NCI-H146 (cell line): ENCODE measurements at regions not wholly inside any gene's neighbourhood (a gene's known extent, or its start where the extent isn't known, plus 50 kb on each side); places are given as distances from the start of the nearest gene placed in this dataset.

Experiments used
- DNase-seq: peaks from one replicate; lab custom pipeline; 2025; lab: John Stamatoyannopoulos, UW

DNA sequence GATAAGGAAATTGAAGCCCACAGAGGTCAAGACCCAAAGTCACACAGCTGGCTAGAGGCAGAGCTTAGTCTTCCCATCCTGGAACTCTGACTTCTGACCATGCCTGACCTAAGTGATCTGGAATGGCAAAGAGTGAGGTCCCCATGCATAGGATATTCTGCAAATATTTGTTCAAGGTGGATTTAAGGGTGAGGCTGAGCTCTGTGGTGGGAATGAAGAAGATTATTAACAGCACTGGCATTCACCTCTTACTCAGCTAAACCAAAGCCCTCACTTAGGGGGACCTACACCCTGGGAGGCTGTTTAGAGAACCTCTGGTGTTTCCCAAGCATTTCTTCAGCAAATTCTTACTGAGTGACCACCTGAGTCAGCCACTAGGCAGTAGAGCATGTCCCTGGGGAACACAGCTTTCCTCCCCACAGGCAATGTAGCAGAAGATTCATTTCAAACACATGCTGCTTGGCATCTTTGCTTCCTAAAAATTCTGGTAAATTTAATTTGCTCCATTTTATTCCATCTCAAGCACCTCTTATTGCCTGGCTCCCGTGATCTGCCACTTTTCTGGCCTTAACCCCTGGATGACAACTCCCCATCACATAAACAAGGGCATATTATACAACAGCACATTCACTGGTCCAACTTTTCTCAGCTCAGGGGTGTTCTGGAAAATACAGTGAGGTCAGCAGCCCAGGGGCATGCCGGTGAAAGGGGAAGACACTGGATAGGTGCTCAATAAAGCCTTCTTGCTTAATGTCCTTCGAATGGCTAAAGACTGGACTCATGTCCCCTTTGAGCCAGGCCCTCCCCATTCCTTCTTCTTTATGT lies 176.0 kb downstream of the ABHD5 start:
- no peak for DNase-seq

DNA sequence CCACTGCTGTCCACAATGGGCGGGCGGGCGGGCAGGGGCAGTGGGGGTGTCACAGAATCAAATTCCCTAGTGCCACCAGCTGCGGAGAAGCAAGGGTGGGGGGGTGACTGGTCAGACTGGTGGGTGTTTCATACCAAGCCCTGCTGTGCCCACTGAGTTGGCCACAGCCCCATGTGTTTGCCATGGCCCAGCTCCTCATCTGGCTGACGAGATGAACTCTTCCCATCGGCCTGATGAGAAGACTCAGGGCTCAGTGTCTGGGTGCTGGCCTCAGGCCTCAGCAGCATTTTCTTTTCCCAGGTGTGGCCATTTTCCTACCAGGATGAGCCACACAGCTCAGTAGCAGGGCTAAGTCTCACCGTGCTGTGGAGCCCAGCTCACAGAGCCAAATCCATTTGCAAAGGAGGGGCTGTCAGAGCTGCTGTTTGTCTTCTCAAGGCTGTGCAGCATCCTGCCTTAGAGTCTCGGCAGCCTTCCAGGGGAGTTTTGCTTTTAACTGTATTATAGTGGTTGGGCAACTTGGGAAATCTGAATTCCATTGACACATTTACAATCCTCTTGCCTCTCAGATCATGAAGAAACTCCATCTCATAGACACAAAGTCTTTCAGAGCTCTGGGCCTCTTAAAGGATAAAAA lies 176.8 kb downstream of the ABHD5 start:
- DNase-seq = no peak

DNA sequence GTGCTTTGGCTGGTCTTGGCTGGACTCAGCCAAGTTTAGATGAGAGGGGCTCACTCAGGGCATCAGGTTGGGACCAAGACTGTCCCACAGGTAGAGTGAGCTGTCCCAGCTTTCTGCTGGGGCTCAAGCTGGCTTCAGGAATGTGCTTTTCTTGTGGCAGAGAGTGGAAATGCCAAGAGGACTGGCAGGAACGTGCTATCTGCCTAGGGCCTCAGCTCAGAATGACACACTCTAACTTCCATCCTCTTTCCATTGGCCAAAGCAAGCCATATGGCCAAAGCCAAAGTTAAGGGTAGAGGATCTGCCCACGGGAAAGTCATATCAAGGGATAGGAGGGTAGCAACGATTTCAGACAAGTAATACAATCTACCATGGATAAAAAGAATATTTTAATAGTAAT lies 178.8 kb downstream of the ABHD5 start:
- DNase-seq = no peak

DNA sequence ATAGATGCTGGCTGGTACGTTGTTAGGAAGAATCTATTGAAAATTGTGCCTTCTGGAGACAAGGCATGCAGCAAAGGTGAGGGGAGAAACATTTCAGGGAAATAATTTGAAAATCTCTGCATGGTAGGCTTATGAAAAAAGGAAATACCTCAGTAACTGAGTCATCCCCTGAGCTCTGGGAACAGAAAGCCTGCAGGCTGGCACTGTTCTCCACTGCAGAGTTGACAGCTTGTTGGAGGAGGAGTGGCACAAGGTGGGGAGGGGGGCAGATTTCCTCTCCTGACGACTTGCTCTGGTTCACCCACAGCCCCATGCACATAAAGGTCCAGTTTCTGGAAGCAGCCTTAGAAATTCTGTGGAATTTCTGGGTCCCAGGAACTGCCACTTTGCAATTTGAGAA lies 179.4 kb downstream of the ABHD5 start:
- no peak for DNase-seq

DNA sequence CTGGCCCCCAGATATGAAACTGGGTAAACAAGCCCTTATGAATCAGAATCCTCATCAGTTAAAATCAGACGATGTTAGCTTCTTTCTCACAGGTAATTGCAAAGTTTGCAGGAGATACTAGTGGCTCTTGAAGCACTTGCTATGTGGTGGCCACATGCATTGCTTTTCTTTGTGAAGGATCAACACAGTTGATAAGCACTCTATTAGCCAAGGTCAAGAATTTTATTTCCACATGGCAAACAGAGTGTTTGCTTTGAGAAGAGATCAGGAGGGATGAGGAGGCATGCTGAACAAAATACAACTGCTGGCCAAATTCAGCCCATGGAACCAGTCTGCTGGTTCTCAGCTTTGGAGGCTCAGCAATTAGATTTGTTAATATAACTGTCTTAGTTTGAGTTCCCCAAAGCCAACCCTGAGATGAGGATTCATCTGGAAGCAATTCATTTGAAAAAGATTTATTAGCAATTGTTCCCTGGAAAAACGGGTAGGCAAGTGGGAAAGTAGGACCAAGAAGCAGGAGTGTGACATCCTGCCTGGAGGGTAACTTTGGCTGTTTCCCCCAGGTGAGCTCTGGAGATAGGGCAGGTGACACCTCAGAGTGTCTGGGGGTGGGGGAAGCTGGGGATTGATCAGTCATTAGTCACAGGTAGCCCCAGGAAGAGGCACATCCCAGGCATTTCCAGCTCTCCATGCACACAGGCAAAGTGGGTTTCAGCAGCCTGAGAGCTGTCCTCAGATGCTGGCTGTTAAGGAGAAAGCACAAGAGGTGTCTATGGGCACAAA lies 180.3 kb downstream of the ABHD5 start:
- no peak for DNase-seq

DNA sequence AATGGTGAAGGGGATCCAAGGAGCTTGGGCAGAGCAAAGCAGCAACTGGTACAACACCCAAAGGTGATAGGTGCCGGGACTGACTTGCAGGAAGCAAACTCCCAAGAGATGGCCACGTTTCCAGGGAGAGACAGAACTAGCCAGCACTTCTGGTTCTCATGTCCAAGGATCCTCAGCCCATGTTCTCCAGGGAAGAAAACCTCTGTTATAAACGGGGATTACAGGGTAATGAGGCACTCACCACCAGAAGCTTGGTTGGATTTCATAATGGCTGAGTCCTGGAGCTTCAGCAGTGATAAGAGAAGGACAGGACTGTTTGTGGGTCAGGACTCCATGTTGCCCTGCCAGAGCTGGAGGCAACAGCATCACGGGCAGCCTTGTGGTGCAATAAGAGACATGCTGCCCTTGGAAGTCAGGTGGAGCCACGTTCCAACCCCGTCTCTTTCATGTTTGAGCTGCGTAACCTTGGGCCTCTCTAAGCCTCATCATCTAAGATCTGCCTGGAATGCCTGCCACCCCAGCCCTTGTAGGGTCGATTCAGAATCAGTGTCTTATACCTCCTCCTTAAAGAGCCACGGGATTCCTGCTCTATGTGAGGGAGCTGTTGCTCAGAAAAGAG lies 181.0 kb downstream of the ABHD5 start:
- DNase-seq = no peak

DNA sequence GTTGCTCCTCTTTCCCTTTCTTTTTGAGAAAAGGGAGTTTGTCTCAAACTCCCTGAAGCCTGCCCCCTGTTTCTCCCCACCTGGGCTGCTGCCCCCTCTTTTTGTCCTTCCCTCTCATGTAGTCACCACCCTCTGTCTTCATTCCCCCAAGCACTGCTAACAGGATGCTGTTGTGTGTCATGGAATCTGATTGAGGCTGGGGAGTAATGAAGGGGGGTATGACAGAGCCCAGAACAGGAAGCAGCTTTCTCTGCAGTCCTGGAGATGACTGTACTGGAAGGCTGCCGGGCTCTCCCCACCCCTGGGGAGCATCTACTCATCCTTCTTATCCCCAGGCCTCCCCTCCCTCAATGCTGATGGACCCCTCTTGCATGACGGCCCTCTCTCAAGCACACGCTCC lies 181.6 kb downstream of the ABHD5 start:
- no peak for DNase-seq

DNA sequence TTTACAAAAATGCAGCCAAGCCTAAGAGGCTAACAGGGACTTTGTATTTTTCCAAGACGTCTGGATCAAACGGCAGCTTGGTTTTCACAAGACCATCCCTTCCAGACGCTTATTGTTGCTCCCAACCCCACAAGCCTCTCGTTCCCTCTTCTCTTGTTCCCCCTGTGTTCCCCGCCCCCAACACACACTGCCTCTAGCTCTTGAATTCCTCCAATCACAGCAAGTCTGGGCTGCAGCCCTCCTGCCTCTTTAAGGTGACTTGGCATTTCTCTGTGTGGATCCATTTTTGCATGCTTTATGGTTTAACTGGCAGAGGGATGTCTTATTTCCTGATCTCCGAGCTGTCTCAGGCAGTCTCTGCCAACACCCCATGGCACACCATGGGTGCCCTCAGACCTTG lies 182.2 kb downstream of the ABHD5 start:
- DNase-seq = no peak

DNA sequence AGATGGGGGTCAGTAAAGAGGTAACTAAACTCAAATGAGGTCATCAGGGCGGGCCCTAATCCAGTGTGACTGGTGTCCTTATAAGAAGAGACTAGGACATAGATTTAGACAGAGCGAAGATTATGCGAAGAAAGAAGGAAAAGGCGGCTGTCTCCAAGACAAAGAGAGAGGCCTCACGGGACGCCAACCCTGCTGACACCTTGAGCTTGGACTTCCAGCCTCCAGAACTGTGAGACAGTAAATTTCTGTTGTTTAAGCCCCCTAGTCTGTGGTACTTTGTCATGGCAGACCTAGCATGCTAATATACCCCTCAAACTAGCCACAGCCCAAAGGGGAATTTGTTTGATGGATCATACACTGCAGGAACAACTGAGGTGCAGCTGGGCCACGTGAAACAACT lies 183.0 kb downstream of the ABHD5 start:
- no peak for DNase-seq

DNA sequence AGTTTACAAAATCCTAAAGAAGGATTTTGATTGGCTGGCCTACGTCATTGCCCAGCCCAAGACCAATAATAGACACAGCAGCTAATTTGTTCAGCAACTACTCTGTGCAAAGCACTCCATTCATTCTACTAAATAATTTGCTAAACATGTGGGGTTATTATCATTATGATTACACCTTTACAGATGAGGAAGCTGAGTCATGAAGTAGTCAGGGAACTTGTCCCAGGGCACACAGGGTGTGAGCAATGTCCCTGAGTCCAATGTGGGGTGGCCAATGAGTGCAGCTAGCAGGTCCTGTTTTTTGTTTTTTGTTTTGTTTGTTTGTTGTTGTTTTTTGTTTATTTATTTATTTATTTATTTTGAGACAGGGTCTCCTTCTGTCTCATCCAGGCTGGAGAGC lies 183.6 kb downstream of the ABHD5 start:
- DNase-seq = no peak

DNA sequence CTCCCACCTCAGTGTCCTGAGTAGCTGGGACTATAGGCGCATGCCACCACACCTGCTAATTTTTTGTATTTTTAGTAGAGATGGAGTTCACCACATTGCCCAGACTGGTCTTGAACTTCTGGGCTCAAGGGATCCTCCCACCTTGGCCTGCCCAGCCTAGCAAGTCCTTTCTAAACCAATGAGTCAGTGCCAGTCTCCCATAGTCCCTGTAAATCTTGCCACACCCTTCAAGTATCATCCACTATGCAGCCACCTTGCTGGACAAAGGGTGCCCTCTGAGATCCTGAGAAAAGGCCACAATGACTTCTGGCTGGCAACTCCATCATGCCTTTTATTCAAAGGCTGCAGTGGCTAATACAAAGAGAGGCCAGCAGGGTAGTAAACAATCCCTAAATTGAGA lies 184.0 kb downstream of the ABHD5 start:
- DNase-seq = no peak

DNA sequence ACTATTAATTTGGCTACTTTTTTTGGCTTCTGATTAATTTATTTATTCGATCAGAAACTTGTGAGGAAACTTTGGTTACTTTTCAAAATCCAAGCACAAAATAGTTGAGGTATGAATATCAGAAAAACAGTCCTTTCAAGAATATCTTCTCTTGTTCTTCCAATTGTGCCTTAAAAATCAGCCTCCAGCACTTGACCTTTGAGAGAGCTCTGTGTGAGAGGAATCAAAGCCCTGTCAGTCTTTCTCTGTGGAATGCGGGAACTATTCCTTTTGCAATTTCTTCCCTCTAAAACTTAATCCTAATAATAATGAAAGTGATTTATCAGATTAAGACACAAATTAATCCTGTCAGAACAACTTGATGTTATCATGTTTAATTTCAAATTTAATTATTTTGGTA lies 185.9 kb downstream of the ABHD5 start:
- DNase-seq = no peak

DNA sequence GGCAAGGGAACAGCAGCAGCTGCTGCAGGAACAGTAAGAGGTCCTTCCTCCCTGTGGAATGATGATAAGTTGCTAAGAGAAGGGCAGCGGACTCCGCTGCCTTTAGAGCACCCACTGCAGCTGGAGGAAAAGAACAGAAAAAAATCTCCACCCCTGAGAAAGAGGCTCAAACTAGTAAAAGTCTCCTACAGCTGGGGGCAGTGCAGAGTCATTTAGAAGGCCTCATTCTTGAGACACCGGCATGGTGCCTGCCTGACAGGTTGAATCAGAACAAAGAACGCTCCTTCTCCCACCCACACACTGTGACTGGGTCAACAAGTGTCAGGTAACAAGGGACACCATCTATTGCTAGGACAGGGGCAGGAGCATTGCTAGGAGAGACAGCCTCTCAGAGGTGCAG lies 188.4 kb downstream of the ABHD5 start:
- peak; percentile 13 for DNase-seq

DNA sequence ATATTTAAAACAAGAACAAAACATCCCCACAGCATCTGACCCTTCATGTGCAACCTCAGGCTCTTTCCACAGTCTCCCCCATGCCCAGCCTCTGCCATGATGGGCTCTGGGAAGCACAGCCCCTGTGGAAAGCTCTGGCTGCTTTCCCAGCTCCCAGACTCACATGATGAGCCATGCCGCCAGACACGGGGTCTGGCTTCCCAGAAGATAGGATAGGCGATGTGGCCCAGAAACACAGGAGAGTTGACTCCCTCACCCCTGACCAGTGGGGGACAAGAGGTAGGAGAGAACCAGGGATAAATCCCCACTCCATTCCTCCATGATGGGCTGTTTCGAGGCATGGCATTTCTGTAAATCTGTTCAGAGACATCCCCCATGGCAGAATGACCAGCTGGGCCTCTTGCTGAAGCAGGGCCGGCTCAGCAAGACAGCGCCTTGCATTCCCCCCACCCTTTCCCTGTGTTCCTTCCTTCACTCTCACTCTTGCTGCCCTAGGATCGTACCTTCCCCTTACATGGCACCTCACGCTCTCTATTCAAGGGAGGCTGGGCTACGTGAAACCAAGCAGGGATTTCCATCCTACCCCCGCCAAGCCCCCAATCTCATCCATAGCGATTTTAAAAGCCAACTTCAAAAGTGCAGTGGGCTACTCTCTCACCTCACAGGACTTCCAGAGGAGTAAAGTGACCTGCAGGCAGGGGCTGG lies 192.4 kb downstream of the ABHD5 start:
- no peak for DNase-seq

DNA sequence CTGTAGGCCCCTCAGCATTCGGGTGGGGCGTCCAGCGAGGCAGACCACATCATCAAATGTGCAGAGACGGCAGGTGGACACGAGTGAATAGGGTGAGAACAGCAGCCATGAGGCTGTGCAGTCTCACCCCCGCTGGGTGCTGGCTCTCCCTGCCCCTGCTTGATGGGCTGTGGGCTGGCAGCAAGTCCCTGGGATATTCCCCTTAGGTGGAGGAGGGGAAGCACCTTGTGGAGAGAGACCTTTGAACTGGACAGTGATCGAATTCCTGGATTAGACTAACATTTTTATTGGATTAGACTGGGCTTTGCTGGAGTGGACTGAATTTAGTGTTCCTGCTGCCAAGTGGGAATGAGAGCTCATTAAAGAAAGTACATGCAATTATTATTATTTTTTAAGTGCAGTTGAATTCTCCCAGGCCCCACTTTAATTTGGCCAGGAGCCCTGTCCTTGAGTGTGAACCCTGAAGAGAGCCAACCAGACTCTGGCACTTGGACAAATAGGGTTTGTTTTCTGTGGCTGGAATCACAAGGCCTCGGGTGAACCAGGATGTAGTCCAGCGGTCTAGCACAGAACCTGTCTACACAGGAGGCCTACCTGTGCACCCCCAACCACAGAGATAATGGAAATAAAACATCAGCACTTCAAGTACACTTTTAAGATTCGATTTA lies 193.1 kb downstream of the ABHD5 start:
- no peak for DNase-seq

DNA sequence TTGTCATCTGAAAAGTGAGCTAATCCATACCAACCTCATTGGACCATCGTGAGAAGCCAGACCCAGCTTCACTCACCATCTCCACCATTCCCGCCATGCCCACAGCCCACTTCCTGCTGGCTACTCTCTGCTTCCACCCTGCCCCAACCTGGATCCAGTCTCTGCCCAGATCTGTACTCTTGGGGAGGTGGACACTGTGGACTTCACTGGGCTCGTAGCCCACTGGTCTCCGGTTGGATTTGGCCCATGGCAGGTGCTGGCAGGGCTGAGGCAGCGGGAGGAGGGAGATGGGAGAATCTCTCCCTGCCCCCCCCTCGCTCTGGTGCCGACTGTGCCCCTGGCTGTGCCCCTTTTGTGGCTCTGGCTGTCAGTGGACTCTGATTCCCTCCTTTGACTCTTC lies 193.8 kb downstream of the ABHD5 start:
- DNase-seq = no peak

DNA sequence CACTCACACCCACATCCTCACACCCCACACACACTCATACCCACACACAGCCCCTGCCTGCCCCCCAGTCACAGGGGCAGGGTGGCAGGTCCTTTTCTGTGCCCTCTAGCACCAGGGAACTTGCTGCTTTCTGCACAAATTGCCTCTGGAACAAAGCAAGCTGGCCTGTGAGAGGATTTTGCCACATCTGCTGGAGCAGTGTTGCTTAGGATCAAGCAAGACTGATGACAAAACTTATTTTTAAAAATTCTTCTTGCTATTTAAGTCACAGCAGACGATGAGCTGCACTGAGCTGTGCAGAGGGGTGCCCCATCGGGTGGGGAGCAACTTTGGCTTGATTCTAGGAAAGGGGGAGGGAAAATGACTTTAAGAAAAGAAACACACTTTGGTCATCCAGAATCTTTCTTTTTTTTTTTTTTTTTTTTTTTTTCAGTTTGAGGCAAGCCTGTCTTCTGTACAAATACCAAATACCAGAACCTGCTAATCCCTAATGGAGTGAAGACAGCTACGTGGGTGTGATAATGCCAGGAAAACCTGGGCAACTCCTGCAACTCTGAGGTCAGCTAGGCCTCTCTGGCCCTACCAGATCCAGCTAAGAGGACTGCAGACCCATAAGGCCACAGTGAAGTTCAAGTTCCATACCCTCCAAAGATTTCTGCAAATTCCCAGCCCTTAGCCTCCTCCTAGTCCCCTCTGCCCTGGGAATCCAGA lies 195.3 kb downstream of the ABHD5 start:
- no peak for DNase-seq

DNA sequence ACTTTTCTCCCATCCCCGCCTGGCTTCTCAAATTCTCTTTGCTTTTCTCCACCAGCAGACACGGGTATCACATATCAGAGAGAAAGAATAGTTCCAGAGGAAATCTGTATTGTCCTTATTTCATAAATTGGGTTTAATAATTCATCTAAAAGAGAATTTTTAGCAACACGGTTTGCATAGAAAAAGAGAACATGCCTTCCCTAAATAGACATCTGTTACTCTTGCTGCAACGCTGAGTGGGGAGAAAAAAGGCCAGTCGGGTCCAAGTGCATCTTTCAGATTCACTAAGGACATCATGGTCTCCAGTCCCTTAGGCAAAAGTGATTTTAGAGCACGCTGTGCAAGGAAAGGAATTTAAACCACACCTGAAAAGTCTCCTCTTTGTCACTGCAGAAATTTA lies 201.3 kb downstream of the ABHD5 start:
- DNase-seq = no peak

DNA sequence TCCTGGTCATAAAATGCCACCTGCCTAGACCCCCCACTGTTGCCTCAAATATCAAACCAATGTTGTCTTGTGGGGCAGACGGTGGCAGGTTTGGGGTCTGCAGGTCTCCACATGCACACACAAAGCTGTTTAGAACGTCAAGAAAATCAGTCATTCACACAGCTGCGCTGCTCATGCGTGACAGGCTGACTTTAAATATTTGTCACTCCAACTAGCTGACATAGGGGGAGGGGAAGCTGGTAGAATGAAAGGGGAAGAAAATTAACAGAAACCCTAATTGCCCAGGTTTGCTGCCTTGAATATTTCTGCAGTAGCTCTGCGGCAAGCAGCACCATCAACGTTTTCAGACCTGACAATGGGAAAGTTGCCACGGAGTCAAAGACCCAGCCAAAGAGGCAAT lies 201.8 kb downstream of the ABHD5 start:
- peak; percentile 44 for DNase-seq

DNA sequence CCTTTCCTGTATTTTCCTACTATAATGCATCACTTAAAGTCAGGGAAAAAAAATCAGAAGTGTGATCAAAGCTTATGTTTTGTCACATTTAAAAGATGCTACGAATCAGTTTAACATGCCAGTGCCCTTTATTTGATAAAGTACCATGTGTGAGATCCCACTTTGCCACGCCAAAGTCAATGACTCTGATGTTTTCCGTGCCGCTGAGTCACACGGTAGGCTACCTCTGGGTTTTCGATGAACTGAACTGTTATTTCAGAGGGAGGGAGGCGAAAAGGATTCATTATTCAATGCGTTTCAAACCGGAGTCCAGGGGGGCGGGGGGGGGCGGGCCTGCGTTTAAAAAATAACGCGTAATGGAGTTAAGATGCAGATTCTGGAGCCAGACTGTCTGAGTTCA lies 203.0 kb downstream of the ABHD5 start:
- no peak for DNase-seq
